B cell (primary cell): ENCODE measurements at regions not wholly inside any gene's neighbourhood (a gene's known extent, or its start where the extent isn't known, plus 50 kb on each side); places are given as distances from the start of the nearest gene placed in this dataset.

Source experiments
- ATAC-seq: fragments of 200-7000 bp; cut with Tn5 transposase; one replicate; pipeline ENCODE4 v1.10.0; 2021; ENCODE audit warnings: low read depth, mild to moderate bottlenecking, moderate number of reproducible peaks, moderate library complexity
- CTCF ChIA-PET: fragments of 350-600 bp; sonication (Branson Sonifier 250); formaldehyde crosslinking; loops from one replicate; lab custom pipeline; 2021; ENCODE audit warnings: antibody characterized with exemption, inconsistent platforms; lab: Charles Lee
- POLR2A ChIA-PET: fragments of 350-600 bp; sonication (Branson Sonifier 250); formaldehyde crosslinking; loops from one replicate; lab custom pipeline; 2021; ENCODE audit warnings: antibody characterized with exemption; lab: Charles Lee
- DNase-seq: peaks from one replicate; pipeline ENCODE4 v3.0.0; 2013
- H2AFZ ChIP-seq: 2 replicates; pipeline ENCODE4 v1.6.1; 2012; ENCODE audit warnings: mild to moderate bottlenecking, low read depth, low read length; ENCODE audit not compliant: insufficient read depth, poor library complexity, severe bottlenecking
- H3K27ac ChIP-seq, 2 donors: 1 replicate in 1 of 2; 2 replicates in 1 of 2; pipeline ENCODE4 v1.5.1; 2012 to 2013; ENCODE audit warnings: low read length in 2 of 2, mild to moderate bottlenecking in 2 of 2, moderate library complexity in 1 of 2
- H3K27me3 ChIP-seq, 4 experiments: fragments of 200-600 bp in 1 of 4; sonication (generic) in 1 of 4; replicated peaks in 1 of 4; 1 replicate in 2 of 4; 2 replicates in 2 of 4; pipeline versions ENCODE4 v1.6.1 to v1.7.0; 2013 to 2016; ENCODE audit warnings: low read length in 3 of 4, mild to moderate bottlenecking in 2 of 4, mixed read lengths in 1 of 4, moderate library complexity in 1 of 4; ENCODE audit not compliant: insufficient read depth in 4 of 4, control insufficient read depth in 3 of 4; ENCODE audit errors: control extremely low read depth in 1 of 4
- H3K36me3 ChIP-seq, 2 experiments: replicated peaks in 1 of 2; 1 replicate in 1 of 2; 2 replicates in 1 of 2; pipeline versions ENCODE4 v1.6.1 to v1.7.1; 2013; ENCODE audit warnings: low read length in 1 of 2; ENCODE audit not compliant: insufficient read depth in 2 of 2, control insufficient read depth in 1 of 2; ENCODE audit errors: control extremely low read depth in 1 of 2, extremely low read depth in 1 of 2
- H3K4me1 ChIP-seq, 2 donors: fragments of 200-600 bp in 1 of 2; sonication (generic) in 1 of 2; 1 replicate in 1 of 2; 2 replicates in 1 of 2; pipeline versions ENCODE4 v1.5.1 to v1.6.1; 2013 to 2017; ENCODE audit warnings: low read length in 2 of 2; ENCODE audit not compliant: control insufficient read depth in 2 of 2, insufficient read depth in 2 of 2
- H3K4me2 ChIP-seq: replicated peaks from 2 replicates; pipeline ENCODE3; 2012; ENCODE audit warnings: mild to moderate bottlenecking, low read depth, low read length; ENCODE audit not compliant: poor library complexity, severe bottlenecking
- H3K4me3 ChIP-seq, 5 experiments: fragments of 200-600 bp in 1 of 5; sonication (generic) in 1 of 5; 1 replicate in 3 of 5; 2 replicates in 2 of 5; pipeline versions ENCODE4 v1.5.1 to v1.7.0; 2011 to 2016; ENCODE audit warnings: low read length in 4 of 5, mild to moderate bottlenecking in 4 of 5, low read depth in 2 of 5, control low read depth in 1 of 5, moderate library complexity in 1 of 5; ENCODE audit not compliant: insufficient read depth in 1 of 5; ENCODE audit errors: control extremely low read depth in 1 of 5, extremely low read depth in 1 of 5
- H3K79me2 ChIP-seq: fragments of 200-600 bp; sonication (generic); one replicate; pipeline ENCODE4 v1.6.0; 2016; ENCODE audit warnings: low read length; ENCODE audit not compliant: control insufficient read depth, insufficient read depth
- H3K9ac ChIP-seq: fragments of 200-600 bp; sonication (generic); 2 replicates; pipeline ENCODE4 v1.6.1; 2017; ENCODE audit warnings: mild to moderate bottlenecking, low read length, moderate library complexity
- H3K9me3 ChIP-seq, 3 donors: one replicate each; pipeline versions ENCODE4 v1.6.1 to v1.7.1; 2013; ENCODE audit warnings: low read length in 2 of 3; ENCODE audit not compliant: control insufficient read depth in 2 of 3, insufficient read depth in 1 of 3; ENCODE audit errors: control extremely low read depth in 1 of 3
- H4K20me1 ChIP-seq: 2 replicates; pipeline ENCODE4 v1.6.0; 2012; ENCODE audit warnings: mild to moderate bottlenecking, low read length; ENCODE audit not compliant: insufficient read depth, control insufficient read depth, poor library complexity, severe bottlenecking
- H3K27ac Mint-ChIP-seq: one replicate; pipeline ENCODE4 v1.8.0; 2021; ENCODE audit warnings: mixed read lengths
- H3K27me3 Mint-ChIP-seq: one replicate; pipeline ENCODE4 v1.8.0; 2021; ENCODE audit warnings: mixed read lengths
- H3K4me1 Mint-ChIP-seq: one replicate; pipeline ENCODE4 v1.8.0; 2021; ENCODE audit warnings: mixed read lengths
- H3K4me3 Mint-ChIP-seq: one replicate; pipeline ENCODE4 v1.8.0; 2021; ENCODE audit warnings: mixed read lengths
- H3K9me3 Mint-ChIP-seq: one replicate; pipeline ENCODE4 v1.8.0; 2022; ENCODE audit warnings: mixed read lengths; ENCODE audit not compliant: insufficient read depth
- CTCF ChIP-seq: fragments of 200-600 bp; IDR thresholded peaks from one replicate; pipeline ENCODE4 v1.8.0; 2022; ENCODE audit warnings: antibody characterized with exemption, mild to moderate bottlenecking
- EZH2 ChIP-seq: IDR thresholded peaks from 2 replicates; pipeline ENCODE4 v1.6.1; 2012; ENCODE audit warnings: borderline replicate concordance, low read depth, mild to moderate bottlenecking, moderate library complexity, low read length; ENCODE audit not compliant: insufficient read depth, poor library complexity, severe bottlenecking
- WGBS: methylation state at CpG from one replicate; pipeline ENCODE4 v1.1.5; 2013; ENCODE audit warnings: missing lambda C conversion rate; ENCODE audit not compliant: insufficient coverage; 5-methylcytosine and 5-hydroxymethylcytosine counted together
- intact Hi-C: fragments of 100-400 bp; cut with micrococcal nuclease; formaldehyde crosslinking; loops from one replicate; pipeline ENCODE4 v1.10.0; 2022

DNA sequence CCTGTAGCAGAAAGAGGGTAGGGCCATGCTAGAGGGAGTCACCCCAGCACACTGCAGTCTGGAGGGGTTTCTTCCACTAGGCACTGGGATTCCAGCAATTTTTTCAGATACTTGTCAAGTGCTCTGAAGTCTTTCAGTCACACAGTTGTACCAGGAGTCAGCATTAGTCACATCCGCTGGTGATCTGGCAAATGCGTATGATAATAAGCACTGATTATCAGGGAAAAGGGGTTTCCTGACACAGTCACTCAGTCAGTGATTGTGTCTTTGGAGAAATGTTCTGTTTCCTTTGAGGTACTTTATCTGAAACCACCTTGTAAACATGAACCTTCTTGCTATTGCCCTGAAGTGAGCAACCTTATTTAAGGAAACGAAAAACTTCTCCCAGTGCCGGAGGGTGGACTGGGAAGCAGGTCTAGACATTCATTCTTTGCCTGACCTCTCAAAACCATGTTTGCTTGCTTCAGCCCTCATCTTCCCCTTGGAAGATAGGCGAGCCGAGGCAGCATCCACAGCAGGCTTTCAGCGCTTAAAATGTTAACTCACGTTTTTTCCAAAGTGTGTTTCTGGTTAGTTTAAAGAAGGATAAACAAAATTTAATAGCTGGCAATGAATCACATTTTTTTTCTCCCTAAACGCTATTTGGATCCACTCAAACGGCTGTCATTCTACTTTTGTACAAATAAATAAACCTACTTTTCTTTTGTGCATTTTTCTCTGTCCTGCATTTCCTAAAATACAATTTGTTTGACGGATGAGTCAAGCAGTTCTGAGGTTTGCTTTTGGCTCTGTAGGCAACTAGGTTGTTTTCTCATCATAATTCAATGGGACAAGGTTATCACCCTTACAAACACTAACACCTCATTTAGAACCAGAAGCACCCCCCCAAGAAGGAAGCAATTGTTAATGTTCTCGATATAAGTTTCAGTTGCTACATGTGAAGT lies 77.7 kb downstream of the FOXD1 start:
- Mint-ChIP-seq H3K27ac (no peak overlapping the region), H3K4me3 (no peak overlapping the region), H3K27me3 (peaks cover 54% of the 10 kb centered on the region), H3K4me1 (no peaks in the 10 kb centered on the region), H3K9me3 (no peaks in the 10 kb centered on the region)
- 57% methylated on average over 4 of the region's 12 CpGs for WGBS
- POLR2A ChIA-PET: no interaction called here
- no peak overlapping the region for H3K9ac ChIP-seq
- no peaks in the 10 kb centered on the region for H4K20me1 ChIP-seq
- DNase-seq: no peak
- H3K4me1 ChIP-seq: no peaks in the 10 kb centered on the region
- H3K79me2 ChIP-seq: no peaks in the 10 kb centered on the region
- no peak overlapping the region for H2AFZ ChIP-seq
- H3K27ac ChIP-seq: no peak overlapping the region
- H3K27me3 ChIP-seq: peaks cover 0 to 7% (median 3%) of the 10 kb centered on the region in 4 experiments
- no peak overlapping the region for H3K4me3 ChIP-seq
- ATAC-seq: no peak
- H3K4me2 ChIP-seq: no peak overlapping the region
- CTCF ChIA-PET: no interaction called here
- no peaks in the 10 kb centered on the region for H3K9me3 ChIP-seq
- no peaks in the 10 kb centered on the region for H3K36me3 ChIP-seq
- intact Hi-C loops: no loop called here
- TF ChIP-seq CTCF (no peak), EZH2 (no peak)

GRCh38 chr5:73370095-73370494 lies 78.5 kb downstream of the FOXD1 start:
- no peaks in the 10 kb centered on the region for H3K4me1 ChIP-seq
- H3K36me3 ChIP-seq: no peaks in the 10 kb centered on the region
- no peak overlapping the region for H3K4me3 Mint-ChIP-seq
- no peak overlapping the region for H3K4me3 ChIP-seq
- no peak overlapping the region for H3K4me2 ChIP-seq
- no peak for TF ChIP-seq EZH2
- TF ChIP-seq CTCF: no peak
- peaks cover 0 to 7% (median 3%) of the 10 kb centered on the region in 4 experiments for H3K27me3 ChIP-seq
- no peaks in the 10 kb centered on the region for H3K79me2 ChIP-seq
- H3K9me3 ChIP-seq: no peaks in the 10 kb centered on the region
- intact Hi-C loops: no loop called here
- H4K20me1 ChIP-seq: no peaks in the 10 kb centered on the region
- no peaks in the 10 kb centered on the region for H3K4me1 Mint-ChIP-seq
- WGBS: 68% methylated on average over 2 of the region's 5 CpGs
- ChIA-PET CTCF (no interaction called here), POLR2A (no interaction called here)
- H3K9ac ChIP-seq: no peak overlapping the region
- H3K9me3 Mint-ChIP-seq: no peaks in the 10 kb centered on the region
- ATAC-seq (no peak), DNase-seq (no peak)
- H3K27ac ChIP-seq: no peak overlapping the region
- peaks cover 48% of the 10 kb centered on the region for H3K27me3 Mint-ChIP-seq
- no peak overlapping the region for H3K27ac Mint-ChIP-seq
- no peak overlapping the region for H2AFZ ChIP-seq
